Right lobe of liver (tissue), 4 donors: ENCODE measurements at regions not wholly inside any gene's neighbourhood (a gene's known extent, or its start where the extent isn't known, plus 50 kb on each side); places are given as distances from the start of the nearest gene placed in this dataset.

ENCODE experiments used
- POLR2A ChIP-seq: fragments of 450-650 bp; IDR thresholded peaks from one replicate; pipeline ENCODE4 v1.6.1; 2017; ENCODE audit warnings: antibody characterized with exemption, mild to moderate bottlenecking
- TF ChIP-seq, protein P1 (sequence below), 4 donors: fragments of 200-600 bp in 3 of 4; fragments of 450-650 bp in 1 of 4; IDR thresholded peaks; one replicate each; pipeline versions ENCODE4 v1.5.1 to v1.8.0; 2016 to 2022; ENCODE audit warnings: antibody characterized with exemption in 4 of 4, mild to moderate bottlenecking in 2 of 4
- donor health status: DM: no; HTN: no; CAD: no.
- donor health status: DM: no; HTN: no; CAD: no.
- donor health status: DM: no; HTN: yes; CAD: no.

DNA sequence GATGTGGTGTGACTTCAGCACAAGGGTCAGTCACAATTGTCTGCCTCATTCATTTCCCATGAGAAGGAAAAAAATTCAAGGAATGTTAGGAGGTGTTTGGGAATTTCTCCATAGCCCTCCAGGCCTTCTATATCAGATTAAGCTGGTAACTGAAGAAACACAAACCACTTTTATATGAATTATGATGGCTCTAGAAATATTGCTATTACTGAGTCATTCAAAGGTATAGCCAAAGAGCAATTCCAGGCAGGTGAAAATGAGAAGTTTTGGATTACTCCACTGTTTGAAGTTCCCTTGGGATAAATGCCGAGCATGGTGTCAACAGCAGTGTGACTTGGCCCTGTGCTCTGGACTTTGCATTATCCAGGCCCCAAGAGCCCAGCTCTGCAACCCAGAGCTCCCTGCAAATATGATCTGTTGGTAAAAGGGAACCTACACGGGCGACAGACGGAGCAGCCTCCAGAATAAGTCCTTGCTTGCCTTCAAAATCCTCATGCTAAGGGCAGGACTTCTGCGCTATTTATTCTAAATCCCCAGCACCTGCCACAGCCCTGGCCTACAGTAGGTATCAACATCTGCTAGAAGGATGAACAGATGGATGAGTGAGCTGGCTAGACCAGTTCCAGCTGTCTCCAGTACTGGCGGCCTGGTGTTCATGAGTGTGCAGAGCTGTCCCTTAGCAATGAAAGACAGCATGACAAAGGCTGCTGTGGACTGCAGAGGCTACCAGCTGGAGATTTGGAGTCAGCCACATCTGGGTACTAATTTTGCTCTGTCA is 67.5 kb upstream of the ZBED5 start:
- TF ChIP-seq, protein P1, sequence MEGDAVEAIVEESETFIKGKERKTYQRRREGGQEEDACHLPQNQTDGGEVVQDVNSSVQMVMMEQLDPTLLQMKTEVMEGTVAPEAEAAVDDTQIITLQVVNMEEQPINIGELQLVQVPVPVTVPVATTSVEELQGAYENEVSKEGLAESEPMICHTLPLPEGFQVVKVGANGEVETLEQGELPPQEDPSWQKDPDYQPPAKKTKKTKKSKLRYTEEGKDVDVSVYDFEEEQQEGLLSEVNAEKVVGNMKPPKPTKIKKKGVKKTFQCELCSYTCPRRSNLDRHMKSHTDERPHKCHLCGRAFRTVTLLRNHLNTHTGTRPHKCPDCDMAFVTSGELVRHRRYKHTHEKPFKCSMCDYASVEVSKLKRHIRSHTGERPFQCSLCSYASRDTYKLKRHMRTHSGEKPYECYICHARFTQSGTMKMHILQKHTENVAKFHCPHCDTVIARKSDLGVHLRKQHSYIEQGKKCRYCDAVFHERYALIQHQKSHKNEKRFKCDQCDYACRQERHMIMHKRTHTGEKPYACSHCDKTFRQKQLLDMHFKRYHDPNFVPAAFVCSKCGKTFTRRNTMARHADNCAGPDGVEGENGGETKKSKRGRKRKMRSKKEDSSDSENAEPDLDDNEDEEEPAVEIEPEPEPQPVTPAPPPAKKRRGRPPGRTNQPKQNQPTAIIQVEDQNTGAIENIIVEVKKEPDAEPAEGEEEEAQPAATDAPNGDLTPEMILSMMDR (IDR thresholded peaks at IDR 0.05), result no peak
- no peak for TF ChIP-seq POLR2A
